ENCODE measurements at regions not wholly inside any gene's neighbourhood (a gene's known extent, or its start where the extent isn't known, plus 50 kb on each side); places are given as distances from the start of the nearest gene placed in this dataset.

DNA sequence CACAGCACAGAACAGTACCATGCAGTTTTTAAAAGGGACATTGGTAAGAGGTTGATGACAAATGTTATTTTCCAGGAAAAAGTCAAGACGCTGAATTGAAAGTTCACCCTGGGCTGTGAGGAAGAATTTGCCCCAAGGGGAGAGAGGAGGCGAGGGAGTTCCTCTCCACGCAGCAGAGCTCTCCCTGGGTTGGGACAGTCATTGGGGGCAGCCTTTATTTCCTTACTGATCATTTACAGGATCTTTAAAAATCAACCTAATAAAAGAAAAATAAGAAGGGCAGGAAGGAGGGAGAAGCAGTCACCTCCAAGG is 49.9 kb upstream of the WNT7B start:
- H3K4me1 ChIP-seq (ENCODE audit: control insufficient read depth in 1 of 2, low read depth in 2 of 2): peaks cover 0 to 24% of the 10 kb centered on the region in 2 donors
- TF ChIP-seq, protein P1, sequence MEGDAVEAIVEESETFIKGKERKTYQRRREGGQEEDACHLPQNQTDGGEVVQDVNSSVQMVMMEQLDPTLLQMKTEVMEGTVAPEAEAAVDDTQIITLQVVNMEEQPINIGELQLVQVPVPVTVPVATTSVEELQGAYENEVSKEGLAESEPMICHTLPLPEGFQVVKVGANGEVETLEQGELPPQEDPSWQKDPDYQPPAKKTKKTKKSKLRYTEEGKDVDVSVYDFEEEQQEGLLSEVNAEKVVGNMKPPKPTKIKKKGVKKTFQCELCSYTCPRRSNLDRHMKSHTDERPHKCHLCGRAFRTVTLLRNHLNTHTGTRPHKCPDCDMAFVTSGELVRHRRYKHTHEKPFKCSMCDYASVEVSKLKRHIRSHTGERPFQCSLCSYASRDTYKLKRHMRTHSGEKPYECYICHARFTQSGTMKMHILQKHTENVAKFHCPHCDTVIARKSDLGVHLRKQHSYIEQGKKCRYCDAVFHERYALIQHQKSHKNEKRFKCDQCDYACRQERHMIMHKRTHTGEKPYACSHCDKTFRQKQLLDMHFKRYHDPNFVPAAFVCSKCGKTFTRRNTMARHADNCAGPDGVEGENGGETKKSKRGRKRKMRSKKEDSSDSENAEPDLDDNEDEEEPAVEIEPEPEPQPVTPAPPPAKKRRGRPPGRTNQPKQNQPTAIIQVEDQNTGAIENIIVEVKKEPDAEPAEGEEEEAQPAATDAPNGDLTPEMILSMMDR (IDR thresholded peaks at IDR 0.05): no peak
- peak overlapping the region; percentile 64 to 69 for H3K27ac ChIP-seq
- H3K4me3 ChIP-seq: peak overlapping the region; percentile 70
- DNase-seq (ENCODE audit: low spot score) (no peak), ATAC-seq (ENCODE audit: insufficient number of reproducible peaks, low FRiP score, low read depth) (no peak)
- no peaks in the 10 kb centered on the region for H3K27me3 ChIP-seq (replicated peaks; ENCODE audit: insufficient read depth)
- no peaks in the 10 kb centered on the region for H3K9me3 ChIP-seq
- no peaks in the 10 kb centered on the region for H3K36me3 ChIP-seq

- TF ChIP-seq, protein P1 (IDR thresholded peaks at IDR 0.05): no peak
- Histone ChIP-seq H3K27ac (peak overlapping the region; percentile 64 to 69), H3K4me1 (ENCODE audit: control insufficient read depth in 1 of 2, low read depth in 2 of 2) (peaks cover 0 to 24% of the 10 kb centered on the region in 2 donors), H3K36me3 (no peaks in the 10 kb centered on the region), H3K27me3 (replicated peaks; ENCODE audit: insufficient read depth) (no peaks in the 10 kb centered on the region), H3K4me3 (peak overlapping the region; percentile 70), H3K9me3 (no peaks in the 10 kb centered on the region)
- ATAC-seq (ENCODE audit: insufficient number of reproducible peaks, low FRiP score, low read depth) (peak; percentile 38), DNase-seq (ENCODE audit: low spot score) (no peak)
These were observed 50.5 kb upstream of the WNT7B start for GRCh38 chr22:46027211-46028105.

DNA sequence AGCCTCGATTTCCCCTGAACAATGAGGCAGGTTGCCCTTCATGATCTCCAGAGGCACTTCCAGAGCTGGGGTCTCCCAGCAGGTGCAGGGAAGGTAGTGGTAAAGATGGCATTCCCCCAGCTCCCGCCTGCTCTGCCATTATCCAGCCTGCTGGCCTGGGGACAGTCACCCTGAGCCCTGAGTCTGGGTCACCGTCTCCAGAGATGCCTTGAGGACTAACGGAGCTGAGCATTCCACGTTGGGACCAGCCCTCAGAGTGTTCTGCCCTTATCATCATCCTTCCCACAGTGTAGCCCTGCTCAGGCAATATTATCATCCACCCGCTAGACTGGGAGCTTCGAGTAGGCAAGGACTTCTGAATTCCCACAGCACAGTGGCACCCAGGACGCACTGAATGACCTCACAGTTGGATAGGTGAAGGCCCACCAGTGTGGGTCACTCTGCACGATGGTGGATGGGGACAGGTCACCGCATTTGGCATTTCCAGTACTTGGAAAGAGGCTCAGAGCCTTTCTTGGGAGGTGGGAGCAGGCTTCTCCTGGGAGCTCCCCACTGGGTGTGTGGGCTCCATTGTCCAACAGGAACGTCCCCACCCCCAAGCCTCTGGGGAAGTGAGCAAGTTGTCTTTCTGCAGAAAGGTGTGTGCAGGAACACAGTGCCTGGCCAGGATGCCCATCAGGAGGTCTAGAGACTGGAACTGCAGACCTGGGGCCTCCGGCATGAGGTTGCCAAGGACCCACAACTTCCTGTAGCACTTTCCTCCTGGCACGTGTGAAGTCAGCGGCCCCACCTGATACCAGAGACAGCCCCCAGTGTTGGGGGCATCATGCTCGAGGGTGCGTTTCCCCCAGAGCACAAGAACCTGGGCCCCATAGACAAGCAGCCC is 51.4 kb upstream of the WNT7B start:
- ATAC-seq (ENCODE audit: insufficient number of reproducible peaks, low FRiP score, low read depth) (no peak), DNase-seq (ENCODE audit: low spot score) (no peak)
- H3K4me3 ChIP-seq: no peak overlapping the region
- no peaks in the 10 kb centered on the region for H3K9me3 ChIP-seq
- no peaks in the 10 kb centered on the region for H3K36me3 ChIP-seq
- H3K27ac ChIP-seq: peak overlapping the region; percentile 64 to 69
- H3K27me3 ChIP-seq (replicated peaks; ENCODE audit: insufficient read depth): no peaks in the 10 kb centered on the region
- TF ChIP-seq, protein P1 (IDR thresholded peaks at IDR 0.05): no peak
- peaks cover 0 to 22% of the 10 kb centered on the region in 2 donors for H3K4me1 ChIP-seq (ENCODE audit: control insufficient read depth in 1 of 2, low read depth in 2 of 2)

DNA sequence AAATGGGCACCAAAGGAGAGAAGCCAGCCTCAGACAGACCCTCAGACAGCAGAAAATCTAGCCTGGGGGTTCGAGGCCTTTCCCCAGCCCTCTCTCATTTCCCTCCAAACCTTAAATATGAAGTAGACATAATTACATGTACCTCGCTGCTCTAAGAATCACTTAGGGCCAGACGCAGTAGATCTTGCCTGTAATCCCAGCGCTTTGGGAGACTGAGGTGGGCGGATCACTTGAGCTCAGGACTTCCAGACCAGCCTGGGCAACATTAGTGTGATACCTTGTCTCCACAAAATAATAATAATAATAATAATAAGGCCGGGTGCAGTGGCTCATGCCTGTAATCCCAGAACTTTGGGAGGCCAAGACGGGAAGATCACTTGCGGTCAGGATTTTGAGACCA is 52.1 kb upstream of the WNT7B start:
- no peak overlapping the region for H3K27ac ChIP-seq
- H3K4me3 ChIP-seq: no peak overlapping the region
- TF ChIP-seq, protein P1 (IDR thresholded peaks at IDR 0.05): no peak
- ATAC-seq (ENCODE audit: insufficient number of reproducible peaks, low FRiP score, low read depth) (no peak), DNase-seq (ENCODE audit: low spot score) (no peak)
- no peaks in the 10 kb centered on the region for H3K27me3 ChIP-seq (replicated peaks; ENCODE audit: insufficient read depth)
- no peaks in the 10 kb centered on the region for H3K36me3 ChIP-seq
- peaks cover 0 to 15% of the 10 kb centered on the region in 2 donors for H3K4me1 ChIP-seq (ENCODE audit: control insufficient read depth in 1 of 2, low read depth in 2 of 2)
- H3K9me3 ChIP-seq: no peaks in the 10 kb centered on the region

DNA sequence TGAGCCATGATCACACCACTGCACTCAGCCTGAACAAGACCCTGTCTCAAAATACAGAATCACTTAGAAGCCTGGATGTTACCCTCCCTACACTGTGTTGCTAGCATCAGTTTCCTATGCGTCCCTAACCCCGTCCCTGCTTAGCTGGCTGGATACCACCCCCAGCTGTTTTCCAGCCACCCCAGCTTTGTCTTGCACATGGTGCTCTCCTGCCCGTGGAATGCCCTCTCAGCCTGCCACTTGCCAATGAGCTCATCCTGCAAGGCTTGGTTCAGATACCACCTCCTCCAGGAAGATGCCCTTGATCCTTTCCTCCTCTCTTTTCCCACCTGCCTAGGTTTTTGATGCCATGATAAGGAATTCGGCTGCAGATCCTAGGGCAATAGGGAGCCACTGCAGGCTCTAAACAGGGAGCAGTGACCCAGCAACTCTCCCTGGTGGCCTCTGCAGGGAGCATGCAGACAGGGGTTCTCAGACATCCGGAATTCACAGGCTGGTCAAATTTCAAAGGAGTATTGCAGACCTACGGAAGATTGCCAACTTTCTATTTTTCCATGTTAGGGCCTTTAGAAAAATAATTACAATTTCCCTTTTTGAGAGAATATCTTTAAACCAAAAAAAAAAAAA is 52.7 kb upstream of the WNT7B start:
- Histone ChIP-seq H3K27ac (no peak overlapping the region), H3K27me3 (replicated peaks; ENCODE audit: insufficient read depth) (no peaks in the 10 kb centered on the region), H3K4me3 (no peak overlapping the region), H3K36me3 (no peaks in the 10 kb centered on the region), H3K9me3 (no peaks in the 10 kb centered on the region), H3K4me1 (ENCODE audit: control insufficient read depth in 1 of 2, low read depth in 2 of 2) (peaks cover 0 to 14% of the 10 kb centered on the region in 2 donors)
- TF ChIP-seq, protein P1 (IDR thresholded peaks at IDR 0.05): no peak
- ATAC-seq (ENCODE audit: insufficient number of reproducible peaks, low FRiP score, low read depth): no peak
- no peak for DNase-seq (ENCODE audit: low spot score)

Measured in thoracic aorta (tissue), 2 donors.